SK-N-MC (cell line): ENCODE measurements at regions not wholly inside any gene's neighbourhood (a gene's known extent, or its start where the extent isn't known, plus 50 kb on each side); places are given as distances from the start of the nearest gene placed in this dataset.
"Not testable (repeated sequence)": the region's sequence is repeated elsewhere in the genome, so short reads cannot be mapped to it uniquely, and the experiment has no call there.

Source experiments
- EZH2 ChIP-seq: fragments of 200-600 bp; sonication (generic); IDR thresholded peaks from one replicate; pipeline ENCODE4 v1.6.1; 2017; ENCODE audit warnings: antibody characterized with exemption
- FOXP2 ChIP-seq: optimal IDR thresholded peaks from 2 replicates; pipeline ENCODE3; 2011; ENCODE audit warnings: mild to moderate bottlenecking, moderate library complexity; ENCODE audit not compliant: insufficient read depth; ENCODE audit errors: extremely low read length, control extremely low read depth
- POLR2AphosphoS5 ChIP-seq: IDR thresholded peaks from 2 replicates; pipeline ENCODE4 v1.6.1; 2012; ENCODE audit warnings: mild to moderate bottlenecking, low read depth, low read length, borderline replicate concordance

DNA sequence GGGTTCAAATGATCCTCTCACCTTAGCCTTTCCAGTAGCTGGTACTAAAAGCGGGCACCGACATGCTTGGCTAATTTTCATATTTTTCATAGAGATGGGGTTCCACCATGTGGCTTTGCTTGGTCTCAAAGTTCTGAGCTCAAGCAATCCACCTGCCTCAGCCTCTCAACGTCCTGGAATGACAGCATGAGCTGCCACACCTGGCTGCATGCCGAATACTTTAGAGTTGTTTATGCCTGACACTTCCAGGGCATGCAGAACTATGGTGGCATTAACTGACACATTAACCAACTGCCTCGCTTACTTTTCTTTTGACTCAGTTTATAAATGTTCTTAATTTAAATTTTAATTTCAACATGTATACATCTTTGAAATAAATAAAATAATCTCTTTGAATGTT lies 135.8 kb downstream of the CCDC74A start:
- TF ChIP-seq EZH2, POLR2AphosphoS5, FOXP2: not testable (repeated sequence)
